HEK293T (cell line): ENCODE measurements at regions not wholly inside any gene's neighbourhood (a gene's known extent, or its start where the extent isn't known, plus 50 kb on each side); places are given as distances from the start of the nearest gene placed in this dataset.

Source experiments
- ARNT ChIP-seq: fragments of 450-650 bp; IDR thresholded peaks from 2 replicates; pipeline ENCODE4 v1.6.1; 2017; ENCODE audit warnings: mild to moderate bottlenecking
- BHLHE40 ChIP-seq: fragments of 450-650 bp; IDR thresholded peaks from 2 replicates; pipeline ENCODE4 v1.6.1; 2016; ENCODE audit warnings: mild to moderate bottlenecking, moderate library complexity, borderline replicate concordance
- ELF4 ChIP-seq: fragments of 450-650 bp; IDR thresholded peaks from 2 replicates; pipeline ENCODE4 v1.6.1; 2017; ENCODE audit warnings: antibody characterized with exemption
- FOXA1 ChIP-seq: fragments of 450-650 bp; IDR thresholded peaks from 2 replicates; pipeline ENCODE4 v1.6.1; 2016; ENCODE audit warnings: mild to moderate bottlenecking
- FOXK2 ChIP-seq: fragments of 450-650 bp; IDR thresholded peaks from 2 replicates; pipeline ENCODE4 v1.6.1; 2016; ENCODE audit warnings: mild to moderate bottlenecking
- HDGF ChIP-seq: fragments of 450-650 bp; IDR thresholded peaks from 2 replicates; pipeline ENCODE4 v1.6.1; 2017; ENCODE audit warnings: antibody characterized with exemption, borderline replicate concordance
- SP1 ChIP-seq: fragments of 450-650 bp; IDR thresholded peaks from 2 replicates; pipeline ENCODE4 v1.6.1; 2017
- SUZ12 ChIP-seq: fragments of 450-650 bp; IDR thresholded peaks from 2 replicates; pipeline ENCODE4 v1.6.1; 2016; ENCODE audit warnings: mild to moderate bottlenecking
- TARDBP ChIP-seq: fragments of 450-650 bp; IDR thresholded peaks from 2 replicates; pipeline ENCODE4 v1.6.1; 2016
- ZNF384 ChIP-seq: fragments of 450-650 bp; IDR thresholded peaks from 2 replicates; pipeline ENCODE4 v1.6.1; 2016

- TF ChIP-seq FOXA1 = no peak
- TF ChIP-seq ZNF384 = no peak
- TF ChIP-seq SP1 = no peak
- TF ChIP-seq ARNT = no peak
- no peak for TF ChIP-seq FOXK2
- no peak for TF ChIP-seq HDGF
- TF ChIP-seq BHLHE40 = no peak
- no peak for TF ChIP-seq ELF4
- no peak for TF ChIP-seq TARDBP
- TF ChIP-seq SUZ12 = no peak
Measured at GRCh38 chr6:170160628-170161611, 130.0 kb downstream of the DLL1 start.
